ENCODE measurements at regions not wholly inside any gene's neighbourhood (a gene's known extent, or its start where the extent isn't known, plus 50 kb on each side); places are given as distances from the start of the nearest gene placed in this dataset.

- TF ChIP-seq CTCF (IDR thresholded peaks at IDR 0.05; ENCODE audit: insufficient read depth, low read depth, low read length) (no peak), EZH2 (IDR thresholded peaks at IDR 0.05; ENCODE audit: insufficient read depth, low read length) (no peak)
Measured at GRCh38 chr14:98298481-98299244, 973.3 kb downstream of the BCL11B start.

Measured in astrocyte (in vitro differentiated cells and primary cell).